T-helper 9 cell (primary cell): ENCODE measurements at regions not wholly inside any gene's neighbourhood (a gene's known extent, or its start where the extent isn't known, plus 50 kb on each side); places are given as distances from the start of the nearest gene placed in this dataset.

Experiments used
- DNase-seq: peaks from one replicate; pipeline ENCODE4 v3.0.0-alpha.2; 2020

GRCh38 chr13:30359991-30360390 is 52.6 kb upstream of the KATNAL1 start:
- no peak for DNase-seq

- no peak for DNase-seq
Measured at GRCh38 chr13:30360586-30360985, 53.2 kb upstream of the KATNAL1 start.

DNA sequence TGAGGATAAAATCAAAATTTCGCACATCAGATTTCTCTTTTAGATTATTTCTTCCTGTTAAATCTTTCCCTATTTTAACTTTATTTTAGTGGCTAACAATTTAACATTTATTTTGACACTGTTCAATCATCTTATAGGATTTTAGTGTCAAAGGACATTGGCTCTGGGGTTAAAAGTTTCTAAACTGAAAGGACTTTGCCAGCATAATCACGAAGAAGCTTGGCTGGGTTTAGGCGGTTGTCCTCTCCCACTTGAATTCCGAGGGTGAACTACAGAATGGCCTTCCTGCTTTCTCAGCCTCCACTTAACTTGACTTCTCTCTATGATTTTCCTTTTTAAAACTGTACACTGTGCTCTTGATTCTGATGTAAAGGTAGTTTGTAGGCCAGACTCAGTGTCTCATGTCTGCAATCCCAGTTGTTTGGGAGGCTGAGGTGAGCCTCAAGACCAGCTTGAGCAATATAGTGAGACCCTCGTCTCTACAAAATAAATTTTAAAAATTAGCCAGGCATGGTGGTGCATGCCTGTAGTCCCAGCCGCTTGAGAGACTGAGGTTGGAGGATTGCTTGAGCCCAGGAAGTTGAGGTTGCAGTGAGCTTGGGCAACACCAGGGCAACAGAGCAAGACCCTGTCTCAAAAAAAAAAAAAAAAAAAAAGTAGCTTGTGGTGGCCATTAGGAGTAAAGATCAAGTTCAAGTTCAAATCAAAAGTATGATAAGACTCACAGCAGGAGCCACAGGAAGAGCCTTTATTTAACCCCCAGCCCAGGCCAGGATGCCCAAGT is 54.8 kb upstream of the KATNAL1 start:
- no peak for DNase-seq

DNA sequence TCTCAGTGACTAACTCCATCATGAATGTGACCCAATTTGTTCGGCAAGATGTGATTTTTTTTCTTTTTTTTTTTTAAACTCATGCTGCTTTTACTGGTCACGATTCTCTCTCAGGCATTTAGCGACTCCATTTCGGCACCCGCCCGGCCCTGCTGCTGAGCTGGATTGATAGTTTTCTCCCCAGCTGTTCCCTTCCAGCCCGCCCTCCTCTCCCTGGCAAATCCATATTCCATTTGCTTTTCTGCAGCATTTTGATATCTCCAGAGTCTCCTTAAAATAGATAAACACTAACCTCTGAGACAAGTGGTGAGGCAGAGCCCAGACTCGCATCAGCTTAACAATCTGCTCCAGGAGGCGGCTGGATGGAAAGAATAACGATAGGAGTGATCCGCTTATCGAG is 55.5 kb upstream of the KATNAL1 start:
- DNase-seq: no peak

GRCh38 chr13:30363725-30364124 is 56.4 kb upstream of the KATNAL1 start:
- DNase-seq: no peak

DNA sequence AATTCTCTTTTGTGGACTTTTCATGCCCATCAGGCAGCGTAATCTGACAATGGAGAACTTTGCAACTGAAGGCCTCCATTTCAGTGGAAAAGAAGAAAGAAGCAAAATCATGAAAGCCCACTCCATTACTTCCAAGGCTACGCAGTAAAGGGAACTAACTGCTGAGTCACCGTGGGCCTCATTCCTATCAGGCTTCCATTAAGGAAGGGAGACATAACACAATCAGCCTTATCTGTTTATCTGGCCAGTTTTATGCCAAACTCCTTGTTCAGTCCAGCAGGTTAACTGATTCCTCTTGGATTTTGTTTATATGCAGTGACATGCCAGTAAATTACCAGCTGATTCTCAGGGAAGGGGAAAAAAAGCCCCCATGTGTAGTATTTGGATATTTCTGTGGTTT is 56.8 kb upstream of the KATNAL1 start:
- DNase-seq: no peak

GRCh38 chr13:30364876-30365275 is 57.4 kb upstream of the UBE2L5 start:
- no peak for DNase-seq

DNA sequence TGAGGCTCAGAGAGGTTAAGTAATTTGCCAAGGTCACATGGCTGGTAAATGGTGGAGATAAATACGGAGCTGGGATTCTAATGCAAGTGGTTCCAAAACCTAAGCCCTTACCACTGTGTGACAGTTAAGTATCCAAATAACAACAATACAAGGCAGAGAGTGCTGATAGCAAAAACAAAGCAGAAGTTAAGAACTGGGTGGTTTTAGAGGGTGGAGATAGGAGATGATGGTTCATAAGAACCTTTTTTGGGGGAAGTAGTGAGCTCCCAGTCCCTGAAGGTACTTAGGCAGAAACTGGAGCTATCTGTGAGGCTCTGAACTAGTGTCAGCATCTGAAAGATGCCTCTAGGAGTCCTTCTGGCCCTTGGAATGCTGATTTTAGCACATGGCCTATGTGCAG is 56.2 kb upstream of the UBE2L5 start:
- DNase-seq: no peak

DNA sequence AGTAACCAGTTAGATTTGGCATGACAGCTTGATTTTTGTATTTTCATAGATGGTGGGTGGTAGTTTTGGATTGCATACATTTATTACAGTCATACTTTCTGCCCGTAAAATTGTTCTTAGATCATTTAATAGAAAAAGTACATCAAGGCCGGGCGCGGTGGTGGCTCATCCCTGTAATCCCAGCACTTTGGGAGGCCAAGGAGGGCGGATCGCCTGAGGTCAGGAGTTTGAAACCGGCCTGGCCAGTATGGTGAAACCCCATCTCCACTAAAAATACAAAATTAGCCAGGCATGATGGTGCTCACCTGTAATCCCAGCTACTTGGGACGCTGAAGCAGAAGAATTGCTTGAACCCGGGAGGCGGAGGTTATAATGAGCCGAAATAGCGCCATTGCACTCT is 55.0 kb upstream of the UBE2L5 start:
- no peak for DNase-seq

- no peak for DNase-seq
Measured at GRCh38 chr13:30370146-30370545, 52.1 kb upstream of the UBE2L5 start.

- no peak for DNase-seq
Measured at GRCh38 chr13:30370916-30371521, 51.3 kb upstream of the UBE2L5 start.

DNA sequence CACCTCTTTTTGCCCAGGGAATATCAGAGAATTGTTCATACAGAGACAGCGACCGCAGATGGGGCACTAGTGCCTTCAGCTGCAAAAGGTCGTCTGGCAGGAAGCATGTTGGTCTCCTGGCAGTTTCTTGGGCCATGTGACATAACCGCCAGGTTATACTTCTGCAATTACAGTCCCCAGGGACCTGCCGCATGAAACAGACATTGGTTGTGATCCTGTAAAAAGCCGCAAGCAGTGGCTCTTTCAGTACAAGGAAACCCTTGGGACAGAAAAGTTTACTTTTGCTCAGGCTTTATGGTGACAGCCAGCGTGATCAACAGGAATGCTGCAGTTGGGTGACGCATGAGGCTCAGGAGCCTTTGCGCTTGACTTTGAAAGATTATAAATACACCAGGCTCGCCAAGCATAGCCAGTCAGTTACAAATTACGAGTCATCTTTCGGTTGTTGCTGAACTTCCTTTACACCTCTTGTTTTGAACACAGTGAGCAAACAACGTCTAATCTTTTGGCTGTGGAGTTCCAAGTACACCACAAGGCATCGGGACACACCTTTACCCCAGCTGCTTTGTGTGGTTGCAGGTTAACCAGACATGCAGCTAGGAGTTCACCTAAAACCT is 50.5 kb upstream of the UBE2L5 start:
- peak; percentile 56 for DNase-seq
